Tibial nerve (tissue), 4 donors: ENCODE measurements at regions not wholly inside any gene's neighbourhood (a gene's known extent, or its start where the extent isn't known, plus 50 kb on each side); places are given as distances from the start of the nearest gene placed in this dataset.

Experiments used
- DNase-seq, 2 donors: peaks; one replicate each; pipeline ENCODE4 v3.0.0-alpha.2; 2019; ENCODE audit warnings: low spot score in 2 of 2
- H3K27ac ChIP-seq, 4 donors: fragments of 200-600 bp; sonication (generic) in 3 of 4; one replicate each; pipeline ENCODE4 v1.5.1; 2017 to 2019; ENCODE audit warnings: mild to moderate bottlenecking in 1 of 4
- H3K27me3 ChIP-seq, 2 donors: fragments of 200-600 bp; sonication (generic) in 1 of 2; one replicate each; pipeline versions ENCODE4 v1.5.1 to v1.6.0; 2017 to 2019
- H3K36me3 ChIP-seq, 3 donors: fragments of 200-600 bp; sonication (generic); one replicate each; pipeline ENCODE4 v1.5.1; 2018 to 2019
- H3K4me1 ChIP-seq, 4 donors: fragments of 200-600 bp; sonication (generic) in 3 of 4; one replicate each; pipeline ENCODE4 v1.5.1; 2017 to 2019
- H3K4me3 ChIP-seq, 4 donors: fragments of 200-600 bp; sonication (generic) in 3 of 4; one replicate each; pipeline ENCODE4 v1.5.1; 2017 to 2019; ENCODE audit warnings: mild to moderate bottlenecking in 1 of 4, moderate library complexity in 1 of 4
- H3K9me3 ChIP-seq, 4 donors: fragments of 200-600 bp; sonication (generic) in 3 of 4; one replicate each; pipeline ENCODE4 v1.5.1; 2017 to 2019
- EP300 ChIP-seq, 2 donors: sonication (generic); formaldehyde crosslinking; IDR thresholded peaks; one replicate each; pipeline ENCODE4 v1.6.1; 2017; ENCODE audit warnings: antibody characterized with exemption in 2 of 2, mild to moderate bottlenecking in 1 of 2
- POLR2A ChIP-seq, 2 donors: fragments of 450-650 bp; IDR thresholded peaks; one replicate each; pipeline ENCODE4 v1.6.1; 2017; ENCODE audit warnings: antibody characterized with exemption in 2 of 2, mild to moderate bottlenecking in 2 of 2, moderate library complexity in 2 of 2
- WGBS, 2 donors: methylation state at CpG; one replicate each; pipeline ENCODE4 v1.1.5; 2018; 5-methylcytosine and 5-hydroxymethylcytosine counted together
- TF ChIP-seq, protein P1 (sequence below), 5 experiments: fragments of 200-600 bp in 3 of 5; fragments of 450-650 bp in 2 of 5; sonication (generic) in 3 of 5; IDR thresholded peaks; one replicate each; pipeline ENCODE4 v1.5.1; 2016 to 2019; ENCODE audit warnings: antibody characterized with exemption in 5 of 5, mild to moderate bottlenecking in 3 of 5, moderate library complexity in 2 of 5

DNA sequence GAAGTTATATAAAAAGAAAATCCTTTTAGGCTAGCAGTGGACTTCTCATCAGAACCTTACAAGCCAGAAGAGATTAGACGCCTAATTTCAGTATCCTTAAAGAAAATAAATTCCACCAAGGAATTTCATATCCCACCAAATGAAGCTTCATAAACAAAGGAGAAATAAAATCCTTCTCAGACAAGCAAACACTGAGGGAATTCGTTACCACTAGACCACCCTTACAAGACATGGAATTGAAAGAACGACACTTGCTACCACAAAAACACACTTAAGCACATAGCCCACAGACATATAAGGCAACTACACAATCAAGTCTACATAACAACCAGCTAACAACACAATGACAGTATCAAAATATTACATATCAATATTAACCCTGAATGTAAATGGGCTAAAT is 299.2 kb downstream of the TOX3 start:
- H3K4me3 ChIP-seq, result no peak overlapping the region
- H3K27me3 ChIP-seq, result no peaks in the 10 kb centered on the region
- no peak for DNase-seq
- H3K9me3 ChIP-seq, result peaks cover 0 to 27% (median 5%) of the 10 kb centered on the region in 4 donors
- TF ChIP-seq POLR2A (IDR thresholded peaks at IDR 0.05), result no peak
- TF ChIP-seq, protein P1, sequence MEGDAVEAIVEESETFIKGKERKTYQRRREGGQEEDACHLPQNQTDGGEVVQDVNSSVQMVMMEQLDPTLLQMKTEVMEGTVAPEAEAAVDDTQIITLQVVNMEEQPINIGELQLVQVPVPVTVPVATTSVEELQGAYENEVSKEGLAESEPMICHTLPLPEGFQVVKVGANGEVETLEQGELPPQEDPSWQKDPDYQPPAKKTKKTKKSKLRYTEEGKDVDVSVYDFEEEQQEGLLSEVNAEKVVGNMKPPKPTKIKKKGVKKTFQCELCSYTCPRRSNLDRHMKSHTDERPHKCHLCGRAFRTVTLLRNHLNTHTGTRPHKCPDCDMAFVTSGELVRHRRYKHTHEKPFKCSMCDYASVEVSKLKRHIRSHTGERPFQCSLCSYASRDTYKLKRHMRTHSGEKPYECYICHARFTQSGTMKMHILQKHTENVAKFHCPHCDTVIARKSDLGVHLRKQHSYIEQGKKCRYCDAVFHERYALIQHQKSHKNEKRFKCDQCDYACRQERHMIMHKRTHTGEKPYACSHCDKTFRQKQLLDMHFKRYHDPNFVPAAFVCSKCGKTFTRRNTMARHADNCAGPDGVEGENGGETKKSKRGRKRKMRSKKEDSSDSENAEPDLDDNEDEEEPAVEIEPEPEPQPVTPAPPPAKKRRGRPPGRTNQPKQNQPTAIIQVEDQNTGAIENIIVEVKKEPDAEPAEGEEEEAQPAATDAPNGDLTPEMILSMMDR (IDR thresholded peaks at IDR 0.05), result no peak
- no peak for TF ChIP-seq EP300 (IDR thresholded peaks at IDR 0.05)
- 85 to 89% methylated on average over 3 of the region's 3 CpGs for WGBS, 2 donors
- H3K4me1 ChIP-seq, result no peaks in the 10 kb centered on the region
- no peak overlapping the region for H3K27ac ChIP-seq
- no peaks in the 10 kb centered on the region for H3K36me3 ChIP-seq

DNA sequence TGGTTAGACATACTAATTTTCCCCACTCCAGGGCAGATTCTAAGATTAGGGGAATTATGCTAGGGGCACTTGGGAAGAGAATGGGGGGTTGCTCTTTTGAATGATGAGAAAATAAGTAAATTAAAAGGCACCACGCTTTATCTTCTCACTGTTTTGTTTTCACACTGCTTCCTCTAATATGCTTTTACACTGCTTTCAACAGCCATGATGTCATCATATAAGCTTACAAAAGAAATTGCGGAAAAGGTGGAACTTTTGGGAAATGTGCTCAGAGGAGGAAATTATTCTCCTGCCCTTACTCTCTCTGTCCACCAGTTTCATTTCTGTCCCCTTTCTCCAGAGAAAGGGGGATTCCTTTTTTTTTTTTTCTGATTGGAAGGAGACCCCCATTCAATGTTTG is 308.2 kb downstream of the TOX3 start:
- H3K4me3 ChIP-seq, result no peak overlapping the region
- H3K9me3 ChIP-seq, result no peaks in the 10 kb centered on the region
- WGBS, 2 donors, result 82 to 93% methylated on average over 2 of the region's 2 CpGs
- TF ChIP-seq EP300 (IDR thresholded peaks at IDR 0.05), result no peak
- H3K36me3 ChIP-seq, result no peaks in the 10 kb centered on the region
- H3K4me1 ChIP-seq, result no peaks in the 10 kb centered on the region
- no peaks in the 10 kb centered on the region for H3K27me3 ChIP-seq
- no peak for DNase-seq
- H3K27ac ChIP-seq, result no peak overlapping the region

DNA sequence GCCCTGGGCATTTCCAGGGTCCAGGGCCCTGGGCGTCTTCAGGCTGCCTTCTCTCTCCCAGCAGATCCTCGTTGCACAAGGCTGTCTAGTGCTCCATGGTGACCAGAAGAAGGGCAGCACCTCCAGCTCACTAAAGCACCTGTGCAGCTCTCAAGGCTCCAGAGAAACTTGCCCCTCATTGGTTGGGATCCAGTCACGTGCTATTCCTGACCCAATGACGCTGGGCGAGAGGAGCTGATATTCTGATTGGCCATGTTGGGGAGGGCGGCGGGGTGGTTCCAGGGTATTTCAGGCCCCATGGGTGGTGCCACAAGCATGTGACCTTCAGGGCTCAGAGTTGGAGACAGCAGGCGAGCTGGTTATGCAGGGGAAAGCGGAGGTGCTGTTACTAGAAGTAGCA is 309.1 kb downstream of the TOX3 start:
- WGBS, 2 donors, result 89 to 96% methylated on average over 9 of the region's 9 CpGs
- no peak overlapping the region for H3K4me3 ChIP-seq
- no peak overlapping the region for H3K27ac ChIP-seq
- DNase-seq, result no peak
- no peaks in the 10 kb centered on the region for H3K27me3 ChIP-seq
- no peaks in the 10 kb centered on the region for H3K9me3 ChIP-seq
- H3K4me1 ChIP-seq, result no peaks in the 10 kb centered on the region
- no peaks in the 10 kb centered on the region for H3K36me3 ChIP-seq
- TF ChIP-seq EP300 (IDR thresholded peaks at IDR 0.05) (no peak), POLR2A (IDR thresholded peaks at IDR 0.05) (no peak)
- TF ChIP-seq, protein P1 (IDR thresholded peaks at IDR 0.05), result no peak

DNA sequence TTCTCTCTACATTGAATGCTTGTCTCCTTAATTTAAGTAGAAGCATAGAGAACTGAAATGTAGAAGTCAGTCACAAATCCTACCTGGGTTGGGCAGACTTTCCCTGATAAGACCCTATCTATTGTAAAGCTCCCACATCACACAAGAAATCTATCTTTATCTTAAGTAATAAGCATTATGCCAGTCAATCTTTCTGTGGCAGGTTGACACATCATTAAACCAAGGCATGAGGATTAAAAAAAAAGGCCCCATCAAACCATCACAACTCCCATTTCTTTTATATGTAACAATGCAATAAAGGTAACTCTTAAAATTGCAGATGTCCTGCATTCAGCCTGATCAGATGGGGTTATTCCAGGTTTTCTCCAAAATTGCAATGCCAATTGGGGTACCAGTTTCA is 311.8 kb downstream of the TOX3 start:
- Histone ChIP-seq H3K36me3 (no peaks in the 10 kb centered on the region), H3K9me3 (no peaks in the 10 kb centered on the region), H3K27me3 (no peaks in the 10 kb centered on the region), H3K4me1 (no peaks in the 10 kb centered on the region), H3K27ac (no peak overlapping the region), H3K4me3 (no peak overlapping the region)
- TF ChIP-seq, protein P1 (IDR thresholded peaks at IDR 0.05), result no peak
- no peak for TF ChIP-seq POLR2A (IDR thresholded peaks at IDR 0.05)
- TF ChIP-seq EP300 (IDR thresholded peaks at IDR 0.05), result no peak
- no peak for DNase-seq

DNA sequence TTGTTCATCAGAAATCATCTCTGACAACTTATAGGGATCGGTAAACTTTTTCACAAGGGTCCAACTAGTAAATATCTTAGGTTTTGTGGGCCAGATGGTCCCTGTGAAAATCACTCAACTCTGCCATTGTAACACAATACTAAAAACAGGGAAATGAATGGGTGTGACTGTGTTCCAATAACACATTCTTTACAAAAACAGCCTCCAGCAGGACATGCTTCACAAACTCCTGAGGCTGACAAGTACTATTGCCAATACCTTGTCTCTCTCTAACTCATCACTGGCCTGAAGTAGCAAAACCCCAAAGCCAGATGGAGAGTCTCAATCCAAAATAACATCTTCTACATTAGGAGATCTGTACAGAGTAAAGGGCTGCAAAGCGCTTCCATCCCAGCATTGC is 312.3 kb downstream of the TOX3 start:
- DNase-seq, result no peak
- 90 to 98% methylated on average over 2 of the region's 2 CpGs for WGBS, 2 donors
- Histone ChIP-seq H3K27me3 (no peaks in the 10 kb centered on the region), H3K4me1 (no peaks in the 10 kb centered on the region), H3K4me3 (no peak overlapping the region), H3K36me3 (no peaks in the 10 kb centered on the region), H3K27ac (no peak overlapping the region), H3K9me3 (no peaks in the 10 kb centered on the region)
- TF ChIP-seq POLR2A (IDR thresholded peaks at IDR 0.05), result no peak
- TF ChIP-seq EP300 (IDR thresholded peaks at IDR 0.05), result no peak
- TF ChIP-seq, protein P1 (IDR thresholded peaks at IDR 0.05), result no peak

DNA sequence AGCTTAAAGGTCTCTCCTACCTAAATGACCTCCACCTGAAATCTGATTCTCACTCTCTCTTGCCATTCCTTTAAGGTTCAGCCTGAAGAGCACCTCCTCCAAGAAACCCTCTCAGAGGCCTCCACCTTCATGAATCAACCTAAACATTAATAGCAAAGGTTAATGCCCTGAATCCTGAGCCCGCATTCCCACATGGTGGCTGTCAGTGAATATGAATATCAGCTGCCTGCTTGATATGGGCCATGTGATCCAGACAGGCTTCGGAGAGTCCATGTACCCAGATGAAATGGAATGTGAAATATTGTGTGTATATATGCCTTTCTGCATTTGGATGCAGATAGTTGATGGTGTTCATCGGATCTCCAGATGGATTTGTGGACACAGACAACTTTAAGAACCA is 317.5 kb downstream of the TOX3 start:
- WGBS, 2 donors, result 93 to 99% methylated on average over 3 of the region's 3 CpGs
- no peak for TF ChIP-seq POLR2A (IDR thresholded peaks at IDR 0.05)
- TF ChIP-seq, protein P1 (IDR thresholded peaks at IDR 0.05), result no peak
- no peak for TF ChIP-seq EP300 (IDR thresholded peaks at IDR 0.05)
- no peak overlapping the region for H3K4me3 ChIP-seq
- no peaks in the 10 kb centered on the region for H3K9me3 ChIP-seq
- no peak for DNase-seq
- H3K27ac ChIP-seq, result no peak overlapping the region
- no peaks in the 10 kb centered on the region for H3K36me3 ChIP-seq
- no peaks in the 10 kb centered on the region for H3K27me3 ChIP-seq
- H3K4me1 ChIP-seq, result no peaks in the 10 kb centered on the region
